PC-9 (cell line): ENCODE measurements at regions not wholly inside any gene's neighbourhood (a gene's known extent, or its start where the extent isn't known, plus 50 kb on each side); places are given as distances from the start of the nearest gene placed in this dataset.
"Not testable (repeated sequence)": the region's sequence is repeated elsewhere in the genome, so short reads cannot be mapped to it uniquely, and the experiment has no call there.

Experiments used
- EZH2 ChIP-seq: fragments of 200-600 bp; sonication (generic); IDR thresholded peaks from 2 replicates; pipeline ENCODE4 v1.8.0; 2017; ENCODE audit warnings: antibody characterized with exemption, low read depth
- TF ChIP-seq, protein P1 (sequence below): fragments of 200-600 bp; sonication (generic); conservative IDR thresholded peaks from 2 replicates; pipeline ENCODE4 v1.6.1; 2017; ENCODE audit warnings: mixed run types, antibody characterized with exemption, mild to moderate bottlenecking, moderate library complexity

DNA sequence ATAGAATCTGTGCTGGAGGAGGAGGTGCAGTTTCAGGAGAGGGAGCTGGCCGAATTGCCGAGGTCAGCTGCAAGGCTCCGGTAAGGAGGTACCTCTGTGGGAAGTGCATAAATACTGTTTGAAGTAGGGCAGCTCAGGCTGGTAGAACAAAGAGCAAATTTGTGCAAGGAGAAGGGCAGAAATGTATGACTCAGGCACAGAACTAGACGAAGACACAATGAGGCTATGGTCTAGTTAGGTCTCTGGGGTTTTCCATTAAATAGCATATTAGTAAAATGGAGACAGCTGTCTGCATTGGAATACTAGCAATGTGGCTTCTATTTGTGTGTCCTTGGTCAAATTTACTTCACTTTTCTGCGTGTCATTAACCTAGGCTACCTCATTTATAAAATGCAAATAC lies 74.5 kb downstream of the PPIAL4C start:
- TF ChIP-seq, protein P1, sequence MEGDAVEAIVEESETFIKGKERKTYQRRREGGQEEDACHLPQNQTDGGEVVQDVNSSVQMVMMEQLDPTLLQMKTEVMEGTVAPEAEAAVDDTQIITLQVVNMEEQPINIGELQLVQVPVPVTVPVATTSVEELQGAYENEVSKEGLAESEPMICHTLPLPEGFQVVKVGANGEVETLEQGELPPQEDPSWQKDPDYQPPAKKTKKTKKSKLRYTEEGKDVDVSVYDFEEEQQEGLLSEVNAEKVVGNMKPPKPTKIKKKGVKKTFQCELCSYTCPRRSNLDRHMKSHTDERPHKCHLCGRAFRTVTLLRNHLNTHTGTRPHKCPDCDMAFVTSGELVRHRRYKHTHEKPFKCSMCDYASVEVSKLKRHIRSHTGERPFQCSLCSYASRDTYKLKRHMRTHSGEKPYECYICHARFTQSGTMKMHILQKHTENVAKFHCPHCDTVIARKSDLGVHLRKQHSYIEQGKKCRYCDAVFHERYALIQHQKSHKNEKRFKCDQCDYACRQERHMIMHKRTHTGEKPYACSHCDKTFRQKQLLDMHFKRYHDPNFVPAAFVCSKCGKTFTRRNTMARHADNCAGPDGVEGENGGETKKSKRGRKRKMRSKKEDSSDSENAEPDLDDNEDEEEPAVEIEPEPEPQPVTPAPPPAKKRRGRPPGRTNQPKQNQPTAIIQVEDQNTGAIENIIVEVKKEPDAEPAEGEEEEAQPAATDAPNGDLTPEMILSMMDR = not testable (repeated sequence)
- not testable (repeated sequence) for TF ChIP-seq EZH2
